ENCODE measurements at regions not wholly inside any gene's neighbourhood (a gene's known extent, or its start where the extent isn't known, plus 50 kb on each side); places are given as distances from the start of the nearest gene placed in this dataset.

- Histone ChIP-seq H3K4me1 (ENCODE audit: insufficient read depth, low read length) (no peaks in the 10 kb centered on the region), H3K4me3 (ENCODE audit: low read length) (no peak overlapping the region), H2AFZ (ENCODE audit: low read depth, low read length) (no peak overlapping the region), H3K36me3 (ENCODE audit: insufficient read depth, low read length) (no peaks in the 10 kb centered on the region), H3K9me3 (ENCODE audit: low read length) (no peaks in the 10 kb centered on the region), H3K27me3 (ENCODE audit: insufficient read depth, low read length) (no peaks in the 10 kb centered on the region)
Observed at GRCh38 chr22:22103078-22103875, 120.7 kb upstream of the TOP3B start.

- no peak overlapping the region for H3K4me3 ChIP-seq (ENCODE audit: low read length)
- H3K9me3 ChIP-seq (ENCODE audit: low read length), result peaks cover 2% of the 10 kb centered on the region
- no peak overlapping the region for H2AFZ ChIP-seq (ENCODE audit: low read depth, low read length)
- H3K4me1 ChIP-seq (ENCODE audit: insufficient read depth, low read length), result no peaks in the 10 kb centered on the region
- no peaks in the 10 kb centered on the region for H3K27me3 ChIP-seq (ENCODE audit: insufficient read depth, low read length)
- H3K36me3 ChIP-seq (ENCODE audit: insufficient read depth, low read length), result no peaks in the 10 kb centered on the region
Observed at GRCh38 chr22:22099833-22100812, 117.5 kb upstream of the TOP3B start.

GRCh38 chr22:22099194-22099486, 116.6 kb upstream of the TOP3B start:
- Histone ChIP-seq H2AFZ (ENCODE audit: low read depth, low read length) (no peak overlapping the region), H3K36me3 (ENCODE audit: insufficient read depth, low read length) (no peaks in the 10 kb centered on the region), H3K27me3 (ENCODE audit: insufficient read depth, low read length) (no peaks in the 10 kb centered on the region), H3K4me1 (ENCODE audit: insufficient read depth, low read length) (no peaks in the 10 kb centered on the region), H3K4me3 (ENCODE audit: low read length) (no peak overlapping the region), H3K9me3 (ENCODE audit: low read length) (peaks cover 2% of the 10 kb centered on the region)

GRCh38 chr22:22098457-22099193, 116.0 kb upstream of the TOP3B start:
- Histone ChIP-seq H3K9me3 (ENCODE audit: low read length) (peaks cover 2% of the 10 kb centered on the region), H2AFZ (ENCODE audit: low read depth, low read length) (no peak overlapping the region), H3K36me3 (ENCODE audit: insufficient read depth, low read length) (no peaks in the 10 kb centered on the region), H3K4me1 (ENCODE audit: insufficient read depth, low read length) (no peaks in the 10 kb centered on the region), H3K27me3 (ENCODE audit: insufficient read depth, low read length) (no peaks in the 10 kb centered on the region), H3K4me3 (ENCODE audit: low read length) (no peak overlapping the region)

- peaks cover 2% of the 10 kb centered on the region for H3K9me3 ChIP-seq (ENCODE audit: low read length)
- peaks cover 2% of the 10 kb centered on the region for H3K27me3 ChIP-seq (ENCODE audit: insufficient read depth, low read length)
- no peak overlapping the region for H3K4me3 ChIP-seq (ENCODE audit: low read length)
- no peak overlapping the region for H2AFZ ChIP-seq (ENCODE audit: low read depth, low read length)
- H3K4me1 ChIP-seq (ENCODE audit: insufficient read depth, low read length), result no peaks in the 10 kb centered on the region
- H3K36me3 ChIP-seq (ENCODE audit: insufficient read depth, low read length), result no peaks in the 10 kb centered on the region
Observed at GRCh38 chr22:22097727-22098228, 115.2 kb upstream of the TOP3B start.

- H3K4me1 ChIP-seq (ENCODE audit: insufficient read depth, low read length), result no peaks in the 10 kb centered on the region
- no peak overlapping the region for H3K4me3 ChIP-seq (ENCODE audit: low read length)
- H3K36me3 ChIP-seq (ENCODE audit: insufficient read depth, low read length), result no peaks in the 10 kb centered on the region
- H3K27me3 ChIP-seq (ENCODE audit: insufficient read depth, low read length), result peaks cover 2% of the 10 kb centered on the region
- H2AFZ ChIP-seq (ENCODE audit: low read depth, low read length), result no peak overlapping the region
- H3K9me3 ChIP-seq (ENCODE audit: low read length), result peaks cover 2% of the 10 kb centered on the region
Observed at GRCh38 chr22:22094921-22095320, 112.3 kb upstream of the TOP3B start.

- Histone ChIP-seq H3K27me3 (ENCODE audit: insufficient read depth, low read length) (peaks cover 2% of the 10 kb centered on the region), H3K9me3 (ENCODE audit: low read length) (peaks cover 2% of the 10 kb centered on the region), H3K4me3 (ENCODE audit: low read length) (no peak overlapping the region), H3K36me3 (ENCODE audit: insufficient read depth, low read length) (no peaks in the 10 kb centered on the region), H3K4me1 (ENCODE audit: insufficient read depth, low read length) (no peaks in the 10 kb centered on the region), H2AFZ (ENCODE audit: low read depth, low read length) (no peak overlapping the region)
Observed at GRCh38 chr22:22094514-22094913, 111.9 kb upstream of the TOP3B start.

- Histone ChIP-seq H3K9me3 (ENCODE audit: low read length) (peaks cover 2% of the 10 kb centered on the region), H3K4me1 (ENCODE audit: insufficient read depth, low read length) (no peaks in the 10 kb centered on the region), H2AFZ (ENCODE audit: low read depth, low read length) (no peak overlapping the region), H3K4me3 (ENCODE audit: low read length) (no peak overlapping the region), H3K36me3 (ENCODE audit: insufficient read depth, low read length) (no peaks in the 10 kb centered on the region), H3K27me3 (ENCODE audit: insufficient read depth, low read length) (peaks cover 6% of the 10 kb centered on the region)
Observed at GRCh38 chr22:22093743-22094142, 111.2 kb upstream of the TOP3B start.

GRCh38 chr22:22092974-22093373, 110.4 kb upstream of the TOP3B start:
- no peaks in the 10 kb centered on the region for H3K4me1 ChIP-seq (ENCODE audit: insufficient read depth, low read length)
- H3K27me3 ChIP-seq (ENCODE audit: insufficient read depth, low read length), result peaks cover 6% of the 10 kb centered on the region
- H2AFZ ChIP-seq (ENCODE audit: low read depth, low read length), result no peak overlapping the region
- no peaks in the 10 kb centered on the region for H3K36me3 ChIP-seq (ENCODE audit: insufficient read depth, low read length)
- peaks cover 2% of the 10 kb centered on the region for H3K9me3 ChIP-seq (ENCODE audit: low read length)
- H3K4me3 ChIP-seq (ENCODE audit: low read length), result no peak overlapping the region

- Histone ChIP-seq H3K27me3 (ENCODE audit: insufficient read depth, low read length) (peaks cover 6% of the 10 kb centered on the region), H3K9me3 (ENCODE audit: low read length) (no peaks in the 10 kb centered on the region), H3K4me3 (ENCODE audit: low read length) (no peak overlapping the region), H3K36me3 (ENCODE audit: insufficient read depth, low read length) (no peaks in the 10 kb centered on the region), H2AFZ (ENCODE audit: low read depth, low read length) (no peak overlapping the region), H3K4me1 (ENCODE audit: insufficient read depth, low read length) (no peaks in the 10 kb centered on the region)
Observed at GRCh38 chr22:22092101-22092500, 109.5 kb upstream of the TOP3B start.

GRCh38 chr22:22091400-22091878, 108.9 kb upstream of the TOP3B start:
- H2AFZ ChIP-seq (ENCODE audit: low read depth, low read length), result no peak overlapping the region
- H3K9me3 ChIP-seq (ENCODE audit: low read length), result no peaks in the 10 kb centered on the region
- no peaks in the 10 kb centered on the region for H3K4me1 ChIP-seq (ENCODE audit: insufficient read depth, low read length)
- peaks cover 9% of the 10 kb centered on the region for H3K27me3 ChIP-seq (ENCODE audit: insufficient read depth, low read length)
- no peaks in the 10 kb centered on the region for H3K36me3 ChIP-seq (ENCODE audit: insufficient read depth, low read length)
- H3K4me3 ChIP-seq (ENCODE audit: low read length), result no peak overlapping the region

GRCh38 chr22:22090650-22091399, 108.2 kb upstream of the TOP3B start:
- H2AFZ ChIP-seq (ENCODE audit: low read depth, low read length), result no peak overlapping the region
- peaks cover 9% of the 10 kb centered on the region for H3K27me3 ChIP-seq (ENCODE audit: insufficient read depth, low read length)

More at GRCh38 chr22:22090650-22091399, 108.2 kb upstream of the TOP3B start:
- Histone ChIP-seq H3K4me3 (ENCODE audit: low read length) (no peak overlapping the region), H3K9me3 (ENCODE audit: low read length) (no peaks in the 10 kb centered on the region), H3K36me3 (ENCODE audit: insufficient read depth, low read length) (no peaks in the 10 kb centered on the region), H3K4me1 (ENCODE audit: insufficient read depth, low read length) (no peaks in the 10 kb centered on the region)
